CD14-positive monocyte (primary cell): ENCODE measurements at regions not wholly inside any gene's neighbourhood (a gene's known extent, or its start where the extent isn't known, plus 50 kb on each side); places are given as distances from the start of the nearest gene placed in this dataset.

Source experiments
- DNase-seq, 3 donors: peaks; one replicate each; pipeline ENCODE4 v3.0.0-alpha.2; 2011 to 2022
- H2AFZ ChIP-seq: 2 replicates; pipeline ENCODE4 v1.6.0; 2012; ENCODE audit warnings: mild to moderate bottlenecking, low read depth, low read length, inconsistent platforms; ENCODE audit not compliant: insufficient read depth, poor library complexity, severe bottlenecking
- H3K27ac ChIP-seq, 2 donors: 1 replicate in 1 of 2; 2 replicates in 1 of 2; pipeline ENCODE4 v1.5.1; 2012 to 2013; ENCODE audit warnings: low read length in 2 of 2, control low read depth in 1 of 2, inconsistent platforms in 1 of 2, low read depth in 1 of 2, mild to moderate bottlenecking in 1 of 2
- H3K27me3 ChIP-seq, 2 donors: one replicate each; pipeline versions ENCODE4 v1.6.0 to v1.6.1; 2011 to 2013; ENCODE audit warnings: low read length in 2 of 2; ENCODE audit not compliant: control insufficient read depth in 2 of 2, insufficient read depth in 2 of 2
- H3K36me3 ChIP-seq, 2 donors: replicated peaks in 1 of 2; 1 replicate in 1 of 2; 2 replicates in 1 of 2; pipeline versions ENCODE4 v1.5.1 to v1.6.1; 2012 to 2013; ENCODE audit warnings: low read length in 2 of 2, control low read depth in 1 of 2, inconsistent platforms in 1 of 2, mild to moderate bottlenecking in 1 of 2; ENCODE audit not compliant: insufficient read depth in 2 of 2, control insufficient read depth in 1 of 2
- H3K4me1 ChIP-seq, 2 donors: 1 replicate in 1 of 2; 2 replicates in 1 of 2; pipeline versions ENCODE4 v1.5.1 to v1.6.1; 2012 to 2013; ENCODE audit warnings: low read length in 2 of 2, control low read depth in 1 of 2, inconsistent platforms in 1 of 2, mild to moderate bottlenecking in 1 of 2, moderate library complexity in 1 of 2; ENCODE audit not compliant: insufficient read depth in 2 of 2, control insufficient read depth in 1 of 2
- H3K4me2 ChIP-seq: replicated peaks from 2 replicates; pipeline ENCODE3; 2012; ENCODE audit warnings: low read length, moderate library complexity, mild to moderate bottlenecking; ENCODE audit not compliant: poor library complexity, severe bottlenecking; ENCODE audit errors: extremely low read depth
- H3K4me3 ChIP-seq, 3 experiments: fragments of 200-600 bp in 1 of 3; sonication (generic) in 1 of 3; replicated peaks in 1 of 3; 1 replicate in 2 of 3; 2 replicates in 1 of 3; pipeline ENCODE4 v1.5.1; 2011 to 2013; ENCODE audit warnings: low read length in 3 of 3, mild to moderate bottlenecking in 3 of 3, control low read depth in 2 of 3, low read depth in 2 of 3, inconsistent platforms in 1 of 3, moderate library complexity in 1 of 3
- H3K79me2 ChIP-seq: 2 replicates; pipeline ENCODE4 v1.6.0; 2012; ENCODE audit warnings: mild to moderate bottlenecking, control low read depth, inconsistent platforms, low read length, moderate library complexity; ENCODE audit not compliant: insufficient read depth
- H3K9ac ChIP-seq: 2 replicates; pipeline ENCODE4 v1.6.0; 2017; ENCODE audit warnings: low read length, mild to moderate bottlenecking; ENCODE audit not compliant: insufficient read depth, poor library complexity, severe bottlenecking
- H3K9me3 ChIP-seq, 2 donors: replicated peaks in 1 of 2; 1 replicate in 1 of 2; 2 replicates in 1 of 2; pipeline versions ENCODE4 v1.5.1 to v1.6.1; 2012 to 2013; ENCODE audit warnings: low read length in 2 of 2, control low read depth in 1 of 2; ENCODE audit not compliant: control insufficient read depth in 1 of 2, insufficient read depth in 1 of 2
- H4K20me1 ChIP-seq: 2 replicates; pipeline ENCODE4 v1.6.0; 2012; ENCODE audit warnings: mild to moderate bottlenecking, low read length, control low read depth, moderate library complexity; ENCODE audit not compliant: insufficient read depth
- H3K27ac Mint-ChIP-seq, 7 donors: one replicate each; pipeline ENCODE4 v1.8.0; 2020; ENCODE audit warnings: mild to moderate bottlenecking in 7 of 7, mixed read lengths in 7 of 7, moderate library complexity in 6 of 7, inconsistent platforms in 2 of 7
- H3K27me3 Mint-ChIP-seq, 3 donors: one replicate each; pipeline ENCODE4 v1.8.0; 2021 to 2022; ENCODE audit warnings: low read depth in 3 of 3, mild to moderate bottlenecking in 3 of 3, mixed read lengths in 3 of 3, moderate library complexity in 3 of 3, inconsistent platforms in 1 of 3
- H3K36me3 Mint-ChIP-seq, 2 donors: one replicate each; pipeline ENCODE4 v1.8.0; 2020; ENCODE audit warnings: mixed read lengths in 2 of 2, inconsistent platforms in 1 of 2, mild to moderate bottlenecking in 1 of 2
- H3K4me1 Mint-ChIP-seq: one replicate; pipeline ENCODE4 v1.8.0; 2020; ENCODE audit warnings: mild to moderate bottlenecking, mixed read lengths
- H3K4me3 Mint-ChIP-seq, 2 donors: one replicate each; pipeline ENCODE4 v1.8.0; 2020; ENCODE audit warnings: mild to moderate bottlenecking in 2 of 2, mixed read lengths in 2 of 2, moderate library complexity in 1 of 2
- H3K9me3 Mint-ChIP-seq, 7 donors: one replicate each; pipeline ENCODE4 v1.8.0; 2020 to 2022; ENCODE audit warnings: mixed read lengths in 7 of 7, mild to moderate bottlenecking in 6 of 7, moderate library complexity in 6 of 7, inconsistent platforms in 2 of 7
- CTCF ChIP-seq: fragments of 200-600 bp; IDR thresholded peaks from one replicate; pipeline ENCODE4 v1.8.0; 2022; ENCODE audit warnings: antibody characterized with exemption, mild to moderate bottlenecking
- WGBS: methylation state at CpG from one replicate; pipeline ENCODE4 v1.1.5; 2013; ENCODE audit warnings: missing lambda C conversion rate; ENCODE audit not compliant: insufficient coverage; 5-methylcytosine and 5-hydroxymethylcytosine counted together
- intact Hi-C, 2 donors: fragments of 100-400 bp; cut with micrococcal nuclease; formaldehyde crosslinking; loops; one replicate each; pipeline versions ENCODE4 v1.15.0 to v1.15.1; 2023

GRCh38 chr9:16153741-16154140 is 600.9 kb downstream of the CCDC171 start:
- Histone ChIP-seq H3K27ac (no peak overlapping the region), H3K4me2 (no peak overlapping the region), H3K27me3 (peaks cover 2 to 10% of the 10 kb centered on the region in 2 donors), H3K4me3 (no peak overlapping the region), H3K9me3 (no peaks in the 10 kb centered on the region), H3K79me2 (no peaks in the 10 kb centered on the region), H3K36me3 (no peaks in the 10 kb centered on the region), H2AFZ (no peak overlapping the region), H3K4me1 (no peaks in the 10 kb centered on the region), H3K9ac (no peak overlapping the region), H4K20me1 (no peaks in the 10 kb centered on the region)
- Mint-ChIP-seq H3K9me3 (peaks cover 0 to 2% (median 0%) of the 10 kb centered on the region in 7 donors), H3K27ac (no peak overlapping the region), H3K4me3 (peak overlapping the region in 1 of 2 donors; percentile 54), H3K36me3 (no peaks in the 10 kb centered on the region), H3K4me1 (peaks cover 6% of the 10 kb centered on the region), H3K27me3 (peaks cover 13 to 25% (median 22%) of the 10 kb centered on the region in 3 donors)
- TF ChIP-seq CTCF, result no peak
- intact Hi-C loops, result no loop called here
- no peak for DNase-seq
- no CpG with 5 or more reads among the region's 2 CpGs for WGBS

- Mint-ChIP-seq H3K4me1 (peaks cover 6% of the 10 kb centered on the region), H3K9me3 (peaks cover 0 to 2% (median 0%) of the 10 kb centered on the region in 7 donors), H3K4me3 (peak overlapping the region in 1 of 2 donors; percentile 82), H3K36me3 (no peaks in the 10 kb centered on the region), H3K27me3 (peaks cover 13 to 25% (median 22%) of the 10 kb centered on the region in 3 donors), H3K27ac (no peak overlapping the region)
- Histone ChIP-seq H3K9ac (no peak overlapping the region), H3K27ac (no peak overlapping the region), H2AFZ (no peak overlapping the region), H3K4me2 (no peak overlapping the region), H3K79me2 (no peaks in the 10 kb centered on the region), H4K20me1 (no peaks in the 10 kb centered on the region), H3K4me1 (no peaks in the 10 kb centered on the region), H3K27me3 (peaks cover 2 to 10% of the 10 kb centered on the region in 2 donors), H3K4me3 (no peak overlapping the region), H3K9me3 (no peaks in the 10 kb centered on the region), H3K36me3 (no peaks in the 10 kb centered on the region)
- TF ChIP-seq CTCF, result no peak
- intact Hi-C loops, result no loop called here
- WGBS, result 7% methylated on average over 26 of the region's 28 CpGs
- no peak for DNase-seq
Measured at GRCh38 chr9:16154521-16155078, 601.8 kb downstream of the CCDC171 start.
